CD4-positive, alpha-beta T cell (primary cell): ENCODE measurements at regions not wholly inside any gene's neighbourhood (a gene's known extent, or its start where the extent isn't known, plus 50 kb on each side); places are given as distances from the start of the nearest gene placed in this dataset.

Source experiments
- ATAC-seq: fragments of 200-7000 bp; cut with Tn5 transposase; one replicate; pipeline ENCODE4 v1.10.0; 2022; ENCODE audit warnings: mild to moderate bottlenecking; ENCODE audit not compliant: poor library complexity
- CTCF ChIA-PET: fragments of 350-600 bp; sonication (Branson Sonifier 250); formaldehyde crosslinking; loops from one replicate; lab custom pipeline; 2021; ENCODE audit warnings: antibody characterized with exemption, inconsistent platforms; lab: Charles Lee
- POLR2A ChIA-PET: fragments of 350-600 bp; sonication (Branson Sonifier 250); formaldehyde crosslinking; loops from one replicate; lab custom pipeline; 2021; ENCODE audit warnings: antibody characterized with exemption, inconsistent platforms; lab: Charles Lee
- DNase-seq, 14 experiments: peaks; one replicate each; pipeline ENCODE4 v3.0.0-alpha.2; 2013 to 2020; ENCODE audit warnings: mixed read lengths in 2 of 14
- H3K27ac ChIP-seq, 2 donors: one replicate each; pipeline versions ENCODE4 v1.5.1 to v1.7.0; 2013; ENCODE audit warnings: low read length in 2 of 2, low read depth in 1 of 2, mild to moderate bottlenecking in 1 of 2
- H3K27me3 ChIP-seq, 2 experiments: 1 replicate in 1 of 2; 2 replicates in 1 of 2; pipeline versions ENCODE4 v1.6.1 to v1.7.0; 2013; ENCODE audit warnings: low read length in 2 of 2, control low read depth in 1 of 2, mild to moderate bottlenecking in 1 of 2, moderate library complexity in 1 of 2; ENCODE audit not compliant: insufficient read depth in 2 of 2, control insufficient read depth in 1 of 2
- H3K36me3 ChIP-seq: one replicate; pipeline ENCODE4 v1.6.1; 2013; ENCODE audit warnings: low read length, control low read depth; ENCODE audit not compliant: insufficient read depth
- H3K4me1 ChIP-seq: one replicate; pipeline ENCODE4 v1.6.1; 2013; ENCODE audit warnings: low read length, control low read depth; ENCODE audit not compliant: insufficient read depth
- H3K4me3 ChIP-seq: one replicate; pipeline ENCODE4 v1.5.1; 2013; ENCODE audit warnings: mild to moderate bottlenecking, low read length, moderate library complexity
- H3K9me3 ChIP-seq, 2 experiments: 1 replicate in 1 of 2; 2 replicates in 1 of 2; pipeline versions ENCODE4 v1.6.1 to v1.7.0; 2013; ENCODE audit warnings: low read length in 2 of 2, mild to moderate bottlenecking in 2 of 2, control low read depth in 1 of 2, moderate library complexity in 1 of 2; ENCODE audit not compliant: control insufficient read depth in 1 of 2, insufficient read depth in 1 of 2
- H3K27ac Mint-ChIP-seq: one replicate; pipeline ENCODE4 v1.8.0; 2020; ENCODE audit warnings: mixed read lengths
- H3K27me3 Mint-ChIP-seq: one replicate; pipeline ENCODE4 v1.8.0; 2021; ENCODE audit warnings: mixed read lengths
- H3K36me3 Mint-ChIP-seq: one replicate; pipeline ENCODE4 v1.8.0; 2021; ENCODE audit warnings: low read depth, mixed read lengths
- H3K4me1 Mint-ChIP-seq: one replicate; pipeline ENCODE4 v1.8.0; 2021; ENCODE audit warnings: low read depth, mixed read lengths
- H3K4me3 Mint-ChIP-seq: one replicate; pipeline ENCODE4 v1.8.0; 2020; ENCODE audit warnings: mild to moderate bottlenecking, mixed read lengths
- H3K9me3 Mint-ChIP-seq: one replicate; pipeline ENCODE4 v1.8.0; 2020; ENCODE audit warnings: mixed read lengths
- CTCF ChIP-seq: fragments of 200-600 bp; IDR thresholded peaks from one replicate; pipeline ENCODE4 v1.8.0; 2022; ENCODE audit warnings: antibody characterized with exemption, mild to moderate bottlenecking
- intact Hi-C, 2 experiments: fragments of 100-400 bp; cut with DNase I in 1 of 2; cut with micrococcal nuclease in 1 of 2; formaldehyde crosslinking; loops; one replicate each; pipeline versions ENCODE4 v1.15.1 to v1.9.0; 2023 to 2025; cut with DNase I, micrococcal nuclease

GRCh38 chr3:33919312-33920120 is 121.1 kb downstream of the PDCD6IP start:
- Histone ChIP-seq H3K4me1 (no peaks in the 10 kb centered on the region), H3K9me3 (no peaks in the 10 kb centered on the region), H3K27me3 (no peaks in the 10 kb centered on the region), H3K27ac (no peak overlapping the region), H3K36me3 (no peaks in the 10 kb centered on the region), H3K4me3 (no peak overlapping the region)
- Mint-ChIP-seq H3K9me3 (no peaks in the 10 kb centered on the region), H3K4me1 (no peaks in the 10 kb centered on the region), H3K27ac (no peak overlapping the region), H3K36me3 (no peaks in the 10 kb centered on the region), H3K27me3 (no peaks in the 10 kb centered on the region), H3K4me3 (no peak overlapping the region)
- ChIA-PET POLR2A (no interaction called here), CTCF (no interaction called here)
- no peak for DNase-seq
- no peak for TF ChIP-seq CTCF
- intact Hi-C loops: loop anchor here in 1 of 2 experiments (5.0 kb wide), 1 partner anchor 1122 kb away; no protein-coding TSS in a partner anchor
- ATAC-seq: no peak

- no peak overlapping the region for H3K27ac Mint-ChIP-seq
- TF ChIP-seq CTCF: no peak
- H3K36me3 Mint-ChIP-seq: no peaks in the 10 kb centered on the region
- H3K4me3 ChIP-seq: no peak overlapping the region
- H3K27me3 Mint-ChIP-seq: no peaks in the 10 kb centered on the region
- intact Hi-C loops: loop anchor here in 1 of 2 experiments (5.0 kb wide), 1 partner anchor 1123 kb away; no protein-coding TSS in a partner anchor
- ATAC-seq (no peak), DNase-seq (no peak)
- H3K9me3 ChIP-seq: no peaks in the 10 kb centered on the region
- H3K27me3 ChIP-seq: no peaks in the 10 kb centered on the region
- H3K4me1 ChIP-seq: no peaks in the 10 kb centered on the region
- H3K27ac ChIP-seq: no peak overlapping the region
- no peaks in the 10 kb centered on the region for H3K36me3 ChIP-seq
- ChIA-PET POLR2A (no interaction called here), CTCF (no interaction called here)
- H3K9me3 Mint-ChIP-seq: no peaks in the 10 kb centered on the region
- no peak overlapping the region for H3K4me3 Mint-ChIP-seq
- no peaks in the 10 kb centered on the region for H3K4me1 Mint-ChIP-seq
Measured at GRCh38 chr3:33920511-33920910, 122.1 kb downstream of the PDCD6IP start.

GRCh38 chr3:33921608-33922007 is 123.2 kb downstream of the PDCD6IP start:
- no peaks in the 10 kb centered on the region for H3K36me3 Mint-ChIP-seq
- no peak for DNase-seq
- Histone ChIP-seq H3K27ac (no peak overlapping the region), H3K4me1 (no peaks in the 10 kb centered on the region), H3K9me3 (no peaks in the 10 kb centered on the region), H3K27me3 (no peaks in the 10 kb centered on the region), H3K4me3 (no peak overlapping the region), H3K36me3 (no peaks in the 10 kb centered on the region)
- no peak for TF ChIP-seq CTCF
- no peak overlapping the region for H3K27ac Mint-ChIP-seq
- no peaks in the 10 kb centered on the region for H3K9me3 Mint-ChIP-seq
- no peaks in the 10 kb centered on the region for H3K27me3 Mint-ChIP-seq
- ChIA-PET POLR2A (no interaction called here), CTCF (no interaction called here)
- no peaks in the 10 kb centered on the region for H3K4me1 Mint-ChIP-seq
- intact Hi-C loops: loop anchor here in 1 of 2 experiments (5.0 kb wide), 1 partner anchor 1124 kb away; no protein-coding TSS in a partner anchor
- no peak for ATAC-seq
- no peak overlapping the region for H3K4me3 Mint-ChIP-seq
